Right lobe of liver (tissue), 6 donors: ENCODE measurements at regions not wholly inside any gene's neighbourhood (a gene's known extent, or its start where the extent isn't known, plus 50 kb on each side); places are given as distances from the start of the nearest gene placed in this dataset.

Experiments used
- ATAC-seq, 4 donors: fragments of 200-7000 bp; cut with Tn5 transposase; one replicate each; pipeline ENCODE4 v1.9.1; 2020; ENCODE audit warnings: mild to moderate bottlenecking in 4 of 4, moderate library complexity in 4 of 4
- DNase-seq, 3 donors: peaks; one replicate each; pipeline ENCODE4 v3.0.0-alpha.2; 2020
- H3K27ac ChIP-seq, 3 donors: fragments of 200-600 bp; one replicate each; pipeline ENCODE4 v1.8.0; 2022
- H3K27me3 ChIP-seq, 2 donors: fragments of 200-600 bp; one replicate each; pipeline ENCODE4 v1.8.0; 2022
- H3K36me3 ChIP-seq, 4 donors: fragments of 200-600 bp; sonication (generic) in 1 of 4; one replicate each; pipeline versions ENCODE4 v1.5.1 to v1.8.0; 2017 to 2022; ENCODE audit warnings: control low read depth in 1 of 4
- H3K4me1 ChIP-seq, 4 donors: fragments of 200-600 bp; sonication (generic) in 1 of 4; one replicate each; pipeline versions ENCODE4 v1.5.1 to v1.8.0; 2017 to 2022; ENCODE audit warnings: control low read depth in 1 of 4
- H3K4me3 ChIP-seq, 3 donors: fragments of 200-600 bp; one replicate each; pipeline ENCODE4 v1.8.0; 2022
- H3K9me3 ChIP-seq, 4 donors: fragments of 200-600 bp; sonication (generic) in 1 of 4; one replicate each; pipeline versions ENCODE4 v1.5.1 to v1.8.0; 2017 to 2022; ENCODE audit warnings: control low read depth in 1 of 4
- POLR2A ChIP-seq: fragments of 450-650 bp; IDR thresholded peaks from one replicate; pipeline ENCODE4 v1.6.1; 2017; ENCODE audit warnings: antibody characterized with exemption, mild to moderate bottlenecking
- WGBS: methylation state at CpG from one replicate; pipeline ENCODE4 v1.1.6; 2018; ENCODE audit warnings: low coverage, low lambda C conversion rate; ENCODE audit not compliant: insufficient coverage; ENCODE audit errors: missing lambda C conversion rate; 5-methylcytosine and 5-hydroxymethylcytosine counted together
- intact Hi-C, 2 donors: fragments of 100-400 bp; cut with DNase I; formaldehyde crosslinking; loops; one replicate each; pipeline versions ENCODE4 v1.11.2 to v1.14.1; 2022
- TF ChIP-seq, protein P1 (sequence below), 4 donors: fragments of 200-600 bp in 3 of 4; fragments of 450-650 bp in 1 of 4; IDR thresholded peaks; one replicate each; pipeline versions ENCODE4 v1.5.1 to v1.8.0; 2016 to 2022; ENCODE audit warnings: antibody characterized with exemption in 4 of 4, mild to moderate bottlenecking in 2 of 4
- donor health status: DM: no; HTN: yes; CAD: no.
- donor health status: DM: no; HTN: no; CAD: no.
- donor health status: DM: no; HTN: no; CAD: no.
- donor health status: DM: no; HTN: yes; CAD: no.
- donor health status: DM: no; HTN: yes; CAD: no.

DNA sequence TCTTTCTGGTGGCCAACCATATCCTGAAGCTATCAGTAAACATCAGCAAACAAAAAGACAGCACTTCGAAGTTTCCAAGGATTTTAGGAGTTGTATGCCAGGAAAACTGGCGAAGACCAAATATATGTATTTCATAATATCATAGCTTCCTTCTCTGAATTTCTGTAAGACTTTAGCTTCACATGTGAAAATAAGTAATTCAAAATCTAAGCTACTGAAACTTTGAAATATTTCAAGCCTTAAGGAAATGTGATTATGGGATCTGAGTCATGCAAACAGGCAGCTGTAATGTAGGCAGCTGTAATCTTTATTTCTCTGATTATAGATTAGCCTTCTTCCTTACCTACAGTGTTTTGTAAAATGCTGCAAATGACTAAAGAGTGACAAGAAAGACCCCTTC is 70.7 kb upstream of the ANKRD10 start:
- DNase-seq (no peak), ATAC-seq (no peak)
- Histone ChIP-seq H3K9me3 (no peaks in the 10 kb centered on the region), H3K36me3 (no peaks in the 10 kb centered on the region), H3K4me1 (no peaks in the 10 kb centered on the region), H3K27me3 (no peaks in the 10 kb centered on the region), H3K27ac (no peak overlapping the region), H3K4me3 (no peak overlapping the region)
- intact Hi-C loops = no loop called here
- 49% methylated on average over 2 of the region's 2 CpGs for WGBS
- TF ChIP-seq, protein P1, sequence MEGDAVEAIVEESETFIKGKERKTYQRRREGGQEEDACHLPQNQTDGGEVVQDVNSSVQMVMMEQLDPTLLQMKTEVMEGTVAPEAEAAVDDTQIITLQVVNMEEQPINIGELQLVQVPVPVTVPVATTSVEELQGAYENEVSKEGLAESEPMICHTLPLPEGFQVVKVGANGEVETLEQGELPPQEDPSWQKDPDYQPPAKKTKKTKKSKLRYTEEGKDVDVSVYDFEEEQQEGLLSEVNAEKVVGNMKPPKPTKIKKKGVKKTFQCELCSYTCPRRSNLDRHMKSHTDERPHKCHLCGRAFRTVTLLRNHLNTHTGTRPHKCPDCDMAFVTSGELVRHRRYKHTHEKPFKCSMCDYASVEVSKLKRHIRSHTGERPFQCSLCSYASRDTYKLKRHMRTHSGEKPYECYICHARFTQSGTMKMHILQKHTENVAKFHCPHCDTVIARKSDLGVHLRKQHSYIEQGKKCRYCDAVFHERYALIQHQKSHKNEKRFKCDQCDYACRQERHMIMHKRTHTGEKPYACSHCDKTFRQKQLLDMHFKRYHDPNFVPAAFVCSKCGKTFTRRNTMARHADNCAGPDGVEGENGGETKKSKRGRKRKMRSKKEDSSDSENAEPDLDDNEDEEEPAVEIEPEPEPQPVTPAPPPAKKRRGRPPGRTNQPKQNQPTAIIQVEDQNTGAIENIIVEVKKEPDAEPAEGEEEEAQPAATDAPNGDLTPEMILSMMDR (IDR thresholded peaks at IDR 0.05) = no peak

DNA sequence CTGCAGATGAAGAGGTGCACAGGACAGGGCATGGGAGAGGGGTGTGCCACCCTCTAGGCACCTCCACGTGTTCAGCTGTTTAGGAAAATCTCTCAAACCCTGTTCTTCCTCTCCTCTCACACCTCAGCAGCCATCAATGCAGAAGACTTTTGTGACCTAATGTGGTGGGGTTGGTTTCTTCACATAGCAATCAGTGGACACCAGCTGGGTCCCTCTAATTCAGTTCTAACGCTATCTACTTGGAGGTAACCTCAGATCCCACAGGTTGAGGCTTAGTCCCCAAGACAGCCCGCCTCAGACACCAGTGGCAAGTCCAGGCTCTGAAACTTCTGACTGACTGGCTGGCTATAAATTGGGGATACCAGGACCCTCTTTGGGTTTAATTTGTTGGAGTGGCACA is 69.9 kb upstream of the ANKRD10 start:
- TF ChIP-seq, protein P1 (IDR thresholded peaks at IDR 0.05) = no peak
- no peak for TF ChIP-seq POLR2A
- Histone ChIP-seq H3K4me1 (no peaks in the 10 kb centered on the region), H3K27ac (no peak overlapping the region), H3K27me3 (no peaks in the 10 kb centered on the region), H3K36me3 (no peaks in the 10 kb centered on the region), H3K9me3 (no peaks in the 10 kb centered on the region), H3K4me3 (no peak overlapping the region)
- intact Hi-C loops = no loop called here
- ATAC-seq (no peak), DNase-seq (no peak)
- 33% methylated on average over 1 of the region's 3 CpGs for WGBS

DNA sequence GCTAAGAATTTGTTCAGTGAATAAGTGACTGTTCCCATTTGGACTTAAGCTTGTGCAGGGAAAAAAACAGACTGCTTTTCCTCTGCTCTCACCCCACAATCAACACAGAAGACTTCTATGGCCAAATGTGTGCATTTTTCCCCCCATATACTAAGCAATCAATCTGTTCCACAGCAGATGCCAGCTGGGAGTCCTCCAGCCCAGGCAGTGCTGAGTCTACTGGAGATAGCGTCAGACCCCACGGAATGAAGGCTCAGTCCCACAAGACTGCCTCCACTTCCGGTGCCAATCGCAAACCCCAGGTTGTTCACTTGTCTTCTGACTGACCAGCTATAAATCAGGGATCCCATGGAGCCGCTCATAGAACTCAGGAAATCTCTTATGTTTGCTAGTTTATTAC is 69.5 kb upstream of the ANKRD10 start:
- Histone ChIP-seq H3K27ac (no peak overlapping the region), H3K4me1 (no peaks in the 10 kb centered on the region), H3K4me3 (no peak overlapping the region), H3K27me3 (no peaks in the 10 kb centered on the region), H3K9me3 (no peaks in the 10 kb centered on the region), H3K36me3 (no peaks in the 10 kb centered on the region)
- no peak for DNase-seq
- no peak for ATAC-seq
- WGBS = 62% methylated on average over 2 of the region's 5 CpGs
- TF ChIP-seq POLR2A = no peak
- TF ChIP-seq, protein P1 (IDR thresholded peaks at IDR 0.05) = no peak
- intact Hi-C loops = no loop called here

DNA sequence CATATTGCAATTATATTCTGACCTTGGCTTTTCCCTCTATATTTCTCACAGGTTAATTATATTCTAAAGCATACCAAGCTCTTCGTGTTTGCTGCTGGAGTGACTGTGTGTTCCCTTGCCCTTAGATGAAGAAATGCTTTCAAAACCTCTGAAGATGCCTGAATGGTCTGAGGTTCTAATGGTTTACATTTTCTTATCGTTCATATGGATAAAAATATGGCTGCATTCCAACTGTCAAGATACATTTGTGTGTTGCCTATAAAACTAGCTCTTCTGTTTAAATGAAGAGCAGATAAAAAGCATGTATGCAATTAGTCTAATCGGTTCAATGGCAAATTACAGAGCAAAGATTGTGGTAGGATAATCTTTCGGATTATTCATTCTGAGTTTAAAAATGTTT is 68.4 kb upstream of the ANKRD10 start:
- ATAC-seq = no peak
- intact Hi-C loops = no loop called here
- 59% methylated on average over 4 of the region's 4 CpGs for WGBS

More for the DNA sequence above, 68.4 kb upstream of the ANKRD10 start:
- no peak overlapping the region for H3K27ac ChIP-seq
- DNase-seq = no peak
- H3K4me3 ChIP-seq = no peak overlapping the region
- H3K27me3 ChIP-seq = no peaks in the 10 kb centered on the region
- no peaks in the 10 kb centered on the region for H3K36me3 ChIP-seq
- no peak for TF ChIP-seq POLR2A
- TF ChIP-seq, protein P1 (IDR thresholded peaks at IDR 0.05) = no peak
- H3K9me3 ChIP-seq = no peaks in the 10 kb centered on the region
- no peaks in the 10 kb centered on the region for H3K4me1 ChIP-seq
